GM23338 (cell line): ENCODE measurements at regions not wholly inside any gene's neighbourhood (a gene's known extent, or its start where the extent isn't known, plus 50 kb on each side); places are given as distances from the start of the nearest gene placed in this dataset.

Experiments
- ATAC-seq: fragments of 200-7000 bp; cut with Tn5 transposase; 3 replicates; pipeline ENCODE4 v1.9.1; 2020
- DNase-seq: peaks from one replicate; pipeline ENCODE4 v3.0.0-alpha.2; 2015; ENCODE audit warnings: low spot score
- H2AFZ ChIP-seq: fragments of 200-600 bp; sonication (generic); 2 replicates; pipeline ENCODE4 v1.8.0; 2016; ENCODE audit warnings: antibody characterized with exemption, mild to moderate bottlenecking, moderate library complexity
- H3F3A ChIP-seq: fragments of 200-600 bp; sonication (generic); replicated peaks from 2 replicates; pipeline ENCODE4 v1.8.0; 2017; ENCODE audit warnings: antibody characterized with exemption, mixed run types, low read depth
- H3K27ac ChIP-seq: fragments of 200-600 bp; sonication (generic); 2 replicates; pipeline ENCODE4 v1.6.1; 2016; ENCODE audit warnings: low read depth
- H3K27me3 ChIP-seq: fragments of 200-600 bp; sonication (generic); 2 replicates; pipeline ENCODE4 v1.8.0; 2016; ENCODE audit warnings: mild to moderate bottlenecking, mixed run types, moderate library complexity; ENCODE audit not compliant: insufficient read depth
- H3K36me3 ChIP-seq: fragments of 200-600 bp; sonication (generic); 2 replicates; pipeline ENCODE4 v1.8.0; 2016; ENCODE audit warnings: mild to moderate bottlenecking; ENCODE audit not compliant: insufficient read depth
- H3K4me1 ChIP-seq: fragments of 200-600 bp; sonication (generic); 2 replicates; pipeline ENCODE4 v1.8.0; 2016; ENCODE audit warnings: mild to moderate bottlenecking, moderate library complexity; ENCODE audit not compliant: insufficient read depth
- H3K4me2 ChIP-seq: fragments of 200-600 bp; sonication (generic); 2 replicates; pipeline ENCODE4 v1.7.1; 2017; ENCODE audit warnings: mixed run types
- H3K4me3 ChIP-seq: fragments of 200-600 bp; sonication (generic); 2 replicates; pipeline ENCODE4 v1.6.1; 2016; ENCODE audit warnings: mixed run types
- H3K79me2 ChIP-seq: fragments of 200-600 bp; sonication (generic); replicated peaks from 2 replicates; pipeline ENCODE4 v1.8.0; 2017; ENCODE audit warnings: mild to moderate bottlenecking; ENCODE audit not compliant: insufficient read depth
- H3K9me2 ChIP-seq: fragments of 200-600 bp; sonication (generic); 2 replicates; pipeline ENCODE4 v1.8.0; 2017; ENCODE audit not compliant: insufficient read depth
- H4K20me1 ChIP-seq: fragments of 200-600 bp; sonication (generic); replicated peaks from 2 replicates; pipeline ENCODE4 v1.8.0; 2017; ENCODE audit warnings: mild to moderate bottlenecking; ENCODE audit not compliant: insufficient read depth
- H3K27ac Mint-ChIP-seq: 2 replicates; pipeline ENCODE4 v1.8.0; 2020; ENCODE audit warnings: inconsistent platforms, mild to moderate bottlenecking, moderate library complexity, mixed read lengths
- H3K27me3 Mint-ChIP-seq: 3 replicates; pipeline ENCODE4 v1.8.0; 2022; ENCODE audit warnings: low read depth, mild to moderate bottlenecking, moderate library complexity, mixed read lengths, inconsistent platforms; ENCODE audit not compliant: insufficient read depth, poor library complexity
- H3K36me3 Mint-ChIP-seq: 3 replicates; pipeline ENCODE4 v1.8.0; 2021; ENCODE audit warnings: low read depth, mild to moderate bottlenecking, inconsistent platforms, moderate library complexity, mixed read lengths
- H3K4me1 Mint-ChIP-seq: 3 replicates; pipeline ENCODE4 v1.8.0; 2020; ENCODE audit warnings: mild to moderate bottlenecking, inconsistent platforms, mixed read lengths
- H3K4me3 Mint-ChIP-seq: 3 replicates; pipeline ENCODE4 v1.8.0; 2021; ENCODE audit warnings: moderate library complexity, mild to moderate bottlenecking, inconsistent platforms, mixed read lengths
- H3K9me3 Mint-ChIP-seq: 3 replicates; pipeline ENCODE4 v1.8.0; 2020; ENCODE audit warnings: moderate library complexity, mild to moderate bottlenecking, inconsistent platforms, mixed read lengths
- JUNB ChIP-seq: IDR thresholded peaks from one replicate; pipeline ENCODE4 v1.6.1; 2016; ENCODE audit warnings: antibody characterized with exemption; ENCODE audit not compliant: unreplicated experiment
- POLR2AphosphoS5 ChIP-seq: IDR thresholded peaks from 2 replicates; pipeline ENCODE4 v1.6.1; 2016; ENCODE audit warnings: antibody characterized with exemption, low read depth
- ZNF114 ChIP-seq: fragments of 250-450 bp; sonication (Bioruptor Pico); IDR thresholded peaks from 2 replicates; pipeline ENCODE4 v1.5.0; 2020; ENCODE audit warnings: mild to moderate bottlenecking, moderate library complexity
- ZNF331 ChIP-seq: fragments of 250-450 bp; sonication (Bioruptor Pico); IDR thresholded peaks from 2 replicates; pipeline ENCODE4 v1.5.0; 2020; ENCODE audit warnings: low read depth, mild to moderate bottlenecking, moderate library complexity
- TF ChIP-seq, protein P1 (sequence below): IDR thresholded peaks from one replicate; pipeline ENCODE4 v1.6.1; 2018; ENCODE audit warnings: antibody characterized with exemption; ENCODE audit not compliant: unreplicated experiment
- TF ChIP-seq, protein P2 (sequence below): fragments of 250-450 bp; sonication (Bioruptor Pico); IDR thresholded peaks from 2 replicates; pipeline ENCODE4 v1.5.0; 2020; ENCODE audit warnings: mild to moderate bottlenecking, moderate library complexity
- TF ChIP-seq, protein P3 (sequence below): IDR thresholded peaks from 2 replicates; pipeline ENCODE4 v1.6.1; 2016; ENCODE audit warnings: antibody characterized with exemption

DNA sequence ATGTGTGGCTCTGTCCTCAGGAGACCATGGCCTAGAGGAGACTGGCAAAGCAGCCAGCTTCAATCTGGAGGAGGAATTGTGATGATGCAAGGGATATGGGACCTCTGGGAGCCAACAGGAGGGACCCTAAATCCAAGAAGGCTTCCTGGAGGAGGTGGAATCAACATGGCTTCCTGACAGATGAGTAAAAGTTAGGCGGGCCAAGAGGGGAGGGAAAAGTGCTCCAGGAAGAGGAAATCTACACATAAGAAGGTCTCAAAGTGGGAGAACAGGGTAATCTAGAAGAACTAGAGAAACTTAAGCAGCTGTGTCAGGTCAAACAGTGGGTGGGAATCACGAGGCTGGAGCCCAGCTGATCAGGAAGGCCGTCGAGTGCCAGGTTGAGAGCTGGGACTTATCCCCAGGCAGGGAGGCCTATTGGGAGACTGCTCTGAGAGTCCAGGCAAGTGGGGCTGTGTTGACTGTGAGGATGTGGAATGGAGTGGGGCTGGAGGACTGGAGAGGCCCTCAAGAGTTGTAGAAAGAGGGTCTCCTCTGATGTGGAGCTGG lies 119.1 kb downstream of the C9orf50 start:
- H3K36me3 Mint-ChIP-seq: no peaks in the 10 kb centered on the region
- ATAC-seq: no peak
- Histone ChIP-seq H4K20me1 (no peaks in the 10 kb centered on the region), H3K36me3 (no peaks in the 10 kb centered on the region), H2AFZ (no peak overlapping the region), H3K27ac (no peak overlapping the region), H3F3A (0 out of 2 replicates have a peak, but pooled peaks cover 2% of the 10 kb centered on the region), H3K9me2 (no peaks in the 10 kb centered on the region), H3K27me3 (peaks cover 11% of the 10 kb centered on the region; the same call in 1 of the 2 replicates), H3K4me2 (no peak overlapping the region), H3K4me1 (peaks cover 16% of the 10 kb centered on the region), H3K79me2 (no peaks in the 10 kb centered on the region), H3K4me3 (no peak overlapping the region)
- H3K4me3 Mint-ChIP-seq: no peak overlapping the region; the same call in 2 of the 3 replicates
- no peak for DNase-seq
- TF ChIP-seq, protein P1, sequence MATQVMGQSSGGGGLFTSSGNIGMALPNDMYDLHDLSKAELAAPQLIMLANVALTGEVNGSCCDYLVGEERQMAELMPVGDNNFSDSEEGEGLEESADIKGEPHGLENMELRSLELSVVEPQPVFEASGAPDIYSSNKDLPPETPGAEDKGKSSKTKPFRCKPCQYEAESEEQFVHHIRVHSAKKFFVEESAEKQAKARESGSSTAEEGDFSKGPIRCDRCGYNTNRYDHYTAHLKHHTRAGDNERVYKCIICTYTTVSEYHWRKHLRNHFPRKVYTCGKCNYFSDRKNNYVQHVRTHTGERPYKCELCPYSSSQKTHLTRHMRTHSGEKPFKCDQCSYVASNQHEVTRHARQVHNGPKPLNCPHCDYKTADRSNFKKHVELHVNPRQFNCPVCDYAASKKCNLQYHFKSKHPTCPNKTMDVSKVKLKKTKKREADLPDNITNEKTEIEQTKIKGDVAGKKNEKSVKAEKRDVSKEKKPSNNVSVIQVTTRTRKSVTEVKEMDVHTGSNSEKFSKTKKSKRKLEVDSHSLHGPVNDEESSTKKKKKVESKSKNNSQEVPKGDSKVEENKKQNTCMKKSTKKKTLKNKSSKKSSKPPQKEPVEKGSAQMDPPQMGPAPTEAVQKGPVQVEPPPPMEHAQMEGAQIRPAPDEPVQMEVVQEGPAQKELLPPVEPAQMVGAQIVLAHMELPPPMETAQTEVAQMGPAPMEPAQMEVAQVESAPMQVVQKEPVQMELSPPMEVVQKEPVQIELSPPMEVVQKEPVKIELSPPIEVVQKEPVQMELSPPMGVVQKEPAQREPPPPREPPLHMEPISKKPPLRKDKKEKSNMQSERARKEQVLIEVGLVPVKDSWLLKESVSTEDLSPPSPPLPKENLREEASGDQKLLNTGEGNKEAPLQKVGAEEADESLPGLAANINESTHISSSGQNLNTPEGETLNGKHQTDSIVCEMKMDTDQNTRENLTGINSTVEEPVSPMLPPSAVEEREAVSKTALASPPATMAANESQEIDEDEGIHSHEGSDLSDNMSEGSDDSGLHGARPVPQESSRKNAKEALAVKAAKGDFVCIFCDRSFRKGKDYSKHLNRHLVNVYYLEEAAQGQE: no peak
- TF ChIP-seq, protein P2, sequence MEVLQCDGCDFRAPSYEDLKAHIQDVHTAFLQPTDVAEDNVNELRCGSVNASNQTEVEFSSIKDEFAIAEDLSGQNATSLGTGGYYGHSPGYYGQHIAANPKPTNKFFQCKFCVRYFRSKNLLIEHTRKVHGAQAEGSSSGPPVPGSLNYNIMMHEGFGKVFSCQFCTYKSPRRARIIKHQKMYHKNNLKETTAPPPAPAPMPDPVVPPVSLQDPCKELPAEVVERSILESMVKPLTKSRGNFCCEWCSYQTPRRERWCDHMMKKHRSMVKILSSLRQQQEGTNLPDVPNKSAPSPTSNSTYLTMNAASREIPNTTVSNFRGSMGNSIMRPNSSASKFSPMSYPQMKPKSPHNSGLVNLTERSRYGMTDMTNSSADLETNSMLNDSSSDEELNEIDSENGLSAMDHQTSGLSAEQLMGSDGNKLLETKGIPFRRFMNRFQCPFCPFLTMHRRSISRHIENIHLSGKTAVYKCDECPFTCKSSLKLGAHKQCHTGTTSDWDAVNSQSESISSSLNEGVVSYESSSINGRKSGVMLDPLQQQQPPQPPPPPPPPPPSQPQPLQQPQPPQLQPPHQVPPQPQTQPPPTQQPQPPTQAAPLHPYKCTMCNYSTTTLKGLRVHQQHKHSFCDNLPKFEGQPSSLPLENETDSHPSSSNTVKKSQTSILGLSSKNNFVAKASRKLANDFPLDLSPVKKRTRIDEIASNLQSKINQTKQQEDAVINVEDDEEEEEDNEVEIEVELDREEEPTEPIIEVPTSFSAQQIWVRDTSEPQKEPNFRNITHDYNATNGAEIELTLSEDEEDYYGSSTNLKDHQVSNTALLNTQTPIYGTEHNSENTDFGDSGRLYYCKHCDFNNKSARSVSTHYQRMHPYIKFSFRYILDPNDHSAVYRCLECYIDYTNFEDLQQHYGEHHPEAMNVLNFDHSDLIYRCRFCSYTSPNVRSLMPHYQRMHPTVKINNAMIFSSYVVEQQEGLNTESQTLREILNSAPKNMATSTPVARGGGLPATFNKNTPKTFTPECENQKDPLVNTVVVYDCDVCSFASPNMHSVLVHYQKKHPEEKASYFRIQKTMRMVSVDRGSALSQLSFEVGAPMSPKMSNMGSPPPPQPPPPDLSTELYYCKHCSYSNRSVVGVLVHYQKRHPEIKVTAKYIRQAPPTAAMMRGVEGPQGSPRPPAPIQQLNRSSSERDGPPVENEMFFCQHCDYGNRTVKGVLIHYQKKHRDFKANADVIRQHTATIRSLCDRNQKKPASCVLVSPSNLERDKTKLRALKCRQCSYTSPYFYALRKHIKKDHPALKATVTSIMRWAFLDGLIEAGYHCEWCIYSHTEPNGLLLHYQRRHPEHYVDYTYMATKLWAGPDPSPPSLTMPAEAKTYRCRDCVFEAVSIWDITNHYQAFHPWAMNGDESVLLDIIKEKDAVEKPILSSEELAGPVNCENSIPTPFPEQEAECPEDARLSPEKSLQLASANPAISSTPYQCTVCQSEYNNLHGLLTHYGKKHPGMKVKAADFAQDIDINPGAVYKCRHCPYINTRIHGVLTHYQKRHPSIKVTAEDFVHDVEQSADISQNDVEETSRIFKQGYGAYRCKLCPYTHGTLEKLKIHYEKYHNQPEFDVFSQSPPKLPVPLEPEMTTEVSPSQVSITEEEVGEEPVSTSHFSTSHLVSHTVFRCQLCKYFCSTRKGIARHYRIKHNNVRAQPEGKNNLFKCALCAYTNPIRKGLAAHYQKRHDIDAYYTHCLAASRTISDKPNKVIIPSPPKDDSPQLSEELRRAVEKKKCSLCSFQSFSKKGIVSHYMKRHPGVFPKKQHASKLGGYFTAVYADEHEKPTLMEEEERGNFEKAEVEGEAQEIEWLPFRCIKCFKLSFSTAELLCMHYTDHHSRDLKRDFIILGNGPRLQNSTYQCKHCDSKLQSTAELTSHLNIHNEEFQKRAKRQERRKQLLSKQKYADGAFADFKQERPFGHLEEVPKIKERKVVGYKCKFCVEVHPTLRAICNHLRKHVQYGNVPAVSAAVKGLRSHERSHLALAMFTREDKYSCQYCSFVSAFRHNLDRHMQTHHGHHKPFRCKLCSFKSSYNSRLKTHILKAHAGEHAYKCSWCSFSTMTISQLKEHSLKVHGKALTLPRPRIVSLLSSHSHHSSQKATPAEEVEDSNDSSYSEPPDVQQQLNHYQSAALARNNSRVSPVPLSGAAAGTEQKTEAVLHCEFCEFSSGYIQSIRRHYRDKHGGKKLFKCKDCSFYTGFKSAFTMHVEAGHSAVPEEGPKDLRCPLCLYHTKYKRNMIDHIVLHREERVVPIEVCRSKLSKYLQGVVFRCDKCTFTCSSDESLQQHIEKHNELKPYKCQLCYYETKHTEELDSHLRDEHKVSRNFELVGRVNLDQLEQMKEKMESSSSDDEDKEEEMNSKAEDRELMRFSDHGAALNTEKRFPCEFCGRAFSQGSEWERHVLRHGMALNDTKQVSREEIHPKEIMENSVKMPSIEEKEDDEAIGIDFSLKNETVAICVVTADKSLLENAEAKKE: no peak
- no peak for TF ChIP-seq POLR2AphosphoS5
- TF ChIP-seq, protein P3, sequence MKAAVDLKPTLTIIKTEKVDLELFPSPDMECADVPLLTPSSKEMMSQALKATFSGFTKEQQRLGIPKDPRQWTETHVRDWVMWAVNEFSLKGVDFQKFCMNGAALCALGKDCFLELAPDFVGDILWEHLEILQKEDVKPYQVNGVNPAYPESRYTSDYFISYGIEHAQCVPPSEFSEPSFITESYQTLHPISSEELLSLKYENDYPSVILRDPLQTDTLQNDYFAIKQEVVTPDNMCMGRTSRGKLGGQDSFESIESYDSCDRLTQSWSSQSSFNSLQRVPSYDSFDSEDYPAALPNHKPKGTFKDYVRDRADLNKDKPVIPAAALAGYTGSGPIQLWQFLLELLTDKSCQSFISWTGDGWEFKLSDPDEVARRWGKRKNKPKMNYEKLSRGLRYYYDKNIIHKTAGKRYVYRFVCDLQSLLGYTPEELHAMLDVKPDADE: no peak
- TF ChIP-seq JUNB: no peak
- no peak for TF ChIP-seq ZNF114 (CRISPR knock-in tag)
- no peak for TF ChIP-seq ZNF331
- H3K27me3 Mint-ChIP-seq: peaks cover 35% of the 10 kb centered on the region
- no peak overlapping the region for H3K27ac Mint-ChIP-seq
- H3K9me3 Mint-ChIP-seq: no peaks in the 10 kb centered on the region
- H3K4me1 Mint-ChIP-seq: peaks cover 47% of the 10 kb centered on the region
